DMS 273 (cell line): ENCODE measurements at regions not wholly inside any gene's neighbourhood (a gene's known extent, or its start where the extent isn't known, plus 50 kb on each side); places are given as distances from the start of the nearest gene placed in this dataset.

ENCODE experiments used
- DNase-seq: peaks from one replicate; lab custom pipeline; 2025; ENCODE audit not compliant: unreplicated experiment; lab: John Stamatoyannopoulos, UW

- no peak for DNase-seq
Measured at GRCh38 chr11:2083411-2083810, 55.8 kb downstream of the IGF2 start.

DNA sequence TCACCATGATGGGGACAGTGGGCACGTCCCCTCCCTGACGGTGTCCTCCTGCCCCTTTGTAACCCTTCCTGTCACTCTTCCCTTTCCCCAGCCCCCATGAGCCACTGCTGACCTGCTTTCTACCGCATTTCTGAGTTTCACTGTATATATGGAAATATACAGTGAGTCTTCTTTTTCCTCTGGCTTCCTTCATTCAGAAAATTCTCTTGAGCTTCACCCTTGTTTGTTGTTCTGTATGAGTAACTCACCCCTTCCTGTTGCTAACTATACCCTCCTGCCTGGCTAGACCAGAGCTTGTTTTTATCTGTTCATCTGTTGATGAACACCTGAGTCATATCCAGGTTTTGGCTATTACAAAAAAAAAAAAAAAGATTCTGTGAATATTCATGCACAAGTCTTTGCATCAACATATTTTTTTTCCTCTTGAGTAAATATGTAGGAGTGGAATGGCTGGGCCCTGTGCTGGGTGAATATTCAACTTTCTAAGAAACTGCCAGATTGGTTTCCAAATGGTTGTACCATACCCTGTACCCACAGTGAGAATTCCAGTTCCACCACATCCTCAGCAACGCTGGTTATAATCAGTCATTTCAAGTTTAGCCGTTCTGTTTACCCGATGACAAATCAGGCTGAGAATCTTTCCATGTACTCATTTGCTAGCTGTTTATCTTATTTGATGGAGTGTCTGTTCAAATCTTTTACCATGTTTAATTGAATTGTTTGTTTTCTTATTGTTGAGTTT lies 62.0 kb downstream of the IGF2 start:
- DNase-seq, result no peak

GRCh38 chr11:2076441-2076840 lies 62.7 kb downstream of the IGF2 start:
- DNase-seq, result no peak

DNA sequence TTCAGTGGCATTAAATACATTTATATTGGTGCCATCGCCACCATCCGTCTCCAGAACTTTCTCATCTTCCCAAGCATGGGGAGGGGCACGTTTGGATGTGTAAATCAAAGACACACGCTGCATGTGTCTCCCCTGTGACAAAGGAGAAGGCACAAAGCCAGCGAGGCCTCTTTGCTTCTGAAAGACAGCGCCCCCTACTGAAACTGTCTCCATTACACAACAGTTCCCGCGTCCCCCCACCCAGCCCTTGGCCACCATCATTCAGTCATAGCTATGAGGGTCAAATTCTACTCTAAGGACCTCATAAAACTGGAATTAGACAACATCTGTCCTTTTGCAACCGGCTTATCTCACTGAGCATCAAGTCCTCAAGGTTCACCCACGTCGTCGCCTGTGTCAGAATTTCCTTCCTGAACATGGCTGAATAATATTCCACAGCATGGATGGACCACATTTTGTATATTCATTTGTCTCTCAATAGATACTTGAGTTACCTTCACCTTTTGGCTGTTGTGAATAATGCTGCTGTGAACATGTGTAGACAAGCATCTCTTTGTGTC lies 64.8 kb downstream of the IGF2 start:
- DNase-seq, result peak; percentile 4

DNA sequence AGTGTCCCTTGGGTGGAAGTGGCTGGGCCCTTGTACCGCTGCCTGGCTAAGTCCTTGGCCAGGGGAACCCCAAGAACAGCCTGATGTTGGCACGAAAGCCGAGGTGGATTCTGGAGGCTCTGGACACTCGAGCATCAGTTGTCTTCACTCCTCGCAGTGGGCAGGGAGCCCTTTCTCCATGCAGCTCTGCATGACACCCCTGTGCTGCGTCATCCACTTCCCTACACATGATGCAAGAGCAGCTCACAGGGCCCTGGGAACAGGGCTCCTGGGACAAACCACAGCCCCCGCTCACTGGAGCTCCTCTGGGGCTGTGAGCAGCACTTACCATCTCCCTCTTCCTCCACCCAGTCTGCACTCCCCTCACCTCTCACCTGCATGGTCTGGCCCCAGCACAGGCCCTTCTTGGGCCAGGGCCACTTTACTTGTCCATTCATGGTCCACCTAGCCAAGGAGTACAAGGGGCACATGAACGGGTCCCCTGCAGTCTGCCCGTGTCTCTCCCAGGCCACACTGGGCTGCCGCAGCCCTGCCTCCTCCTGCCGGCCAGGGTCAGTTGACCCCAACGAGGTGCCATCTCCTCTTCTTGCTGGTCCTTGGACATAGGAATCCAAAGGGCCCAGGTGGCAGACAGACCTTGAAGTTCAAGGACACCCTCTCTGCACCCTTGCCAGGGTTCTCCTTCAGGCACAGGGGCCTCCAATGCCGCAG lies 66.5 kb downstream of the IGF2 start:
- DNase-seq, result no peak

DNA sequence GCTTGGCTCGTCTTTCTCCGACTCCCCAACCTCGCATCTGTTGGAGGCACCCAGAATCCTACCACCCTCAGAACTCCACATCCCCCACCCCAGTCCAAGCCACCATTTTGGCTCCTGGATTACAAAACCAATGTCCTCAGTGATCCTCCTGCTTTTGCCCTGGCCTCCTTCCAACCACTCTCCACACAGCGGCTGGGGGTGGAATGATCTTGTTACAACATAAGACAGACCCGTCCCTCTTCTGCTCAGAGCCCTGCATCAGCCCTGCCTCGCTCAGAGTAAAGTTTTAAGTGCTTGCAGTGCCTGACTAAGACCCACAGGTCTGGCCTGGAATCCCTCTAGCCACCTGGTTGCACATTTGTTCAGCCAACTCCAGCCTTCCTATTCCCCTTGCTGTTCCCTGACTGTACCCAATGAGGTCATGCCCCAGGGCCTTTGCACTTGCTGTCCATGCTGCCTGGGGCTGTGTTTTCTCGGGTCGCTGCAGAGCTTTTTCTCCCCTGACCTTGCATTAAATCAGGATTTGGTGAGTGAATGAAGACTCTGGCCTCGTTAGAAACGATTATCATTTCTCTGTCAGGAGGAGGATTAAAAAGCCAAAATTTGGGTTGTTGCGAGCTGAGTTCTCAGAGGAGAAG lies 67.3 kb downstream of the IGF2 start:
- no peak for DNase-seq
